ENCODE measurements at regions not wholly inside any gene's neighbourhood (a gene's known extent, or its start where the extent isn't known, plus 50 kb on each side); places are given as distances from the start of the nearest gene placed in this dataset.

DNA sequence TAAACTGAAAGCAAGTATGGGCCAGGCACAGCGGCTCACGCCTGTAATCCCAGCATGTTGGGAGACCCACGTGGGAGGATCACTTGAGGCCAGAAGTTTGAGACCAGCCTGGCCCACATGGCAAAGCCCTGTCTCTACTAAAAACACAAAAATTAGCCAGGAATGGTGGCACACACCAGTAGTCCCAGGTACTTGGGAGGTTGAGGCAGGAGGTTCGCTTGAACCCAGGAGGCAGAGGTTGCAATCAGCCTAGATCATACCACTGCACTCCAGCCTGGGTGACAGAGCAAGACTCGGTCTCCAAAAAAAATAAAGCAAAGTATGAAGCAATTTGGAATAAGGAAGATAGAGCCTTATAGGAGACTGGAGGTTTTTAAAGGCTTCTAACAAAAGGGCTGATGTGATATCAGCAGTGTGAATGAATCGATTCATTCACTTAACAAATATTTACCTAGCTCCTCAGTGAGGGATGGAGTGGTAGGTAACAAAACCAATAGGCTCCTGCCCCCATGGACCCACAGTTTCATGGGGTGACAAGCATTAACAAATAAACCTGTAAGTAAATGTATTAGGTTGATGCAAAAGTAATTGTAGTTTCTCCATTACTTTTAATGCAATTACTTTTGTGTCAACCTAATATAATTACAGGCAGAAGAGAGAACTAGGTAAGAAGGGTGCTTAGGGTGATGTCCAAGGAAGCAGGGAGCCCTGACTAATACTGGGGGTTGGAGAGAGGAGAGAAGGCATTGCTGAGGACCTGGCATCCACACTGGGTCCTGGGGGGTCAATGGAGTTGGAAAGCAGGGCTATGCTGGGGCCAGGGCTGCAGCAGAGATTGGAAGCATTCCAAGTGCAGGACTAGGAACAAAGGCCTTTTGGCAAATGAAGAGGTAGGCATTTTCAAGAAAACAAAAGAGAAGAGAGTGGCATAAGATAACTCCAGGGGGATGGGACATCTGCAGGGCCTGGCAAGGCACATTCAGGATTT, 195.4 kb upstream of the ARL4C start:
- ATAC-seq: no peak

DNA sequence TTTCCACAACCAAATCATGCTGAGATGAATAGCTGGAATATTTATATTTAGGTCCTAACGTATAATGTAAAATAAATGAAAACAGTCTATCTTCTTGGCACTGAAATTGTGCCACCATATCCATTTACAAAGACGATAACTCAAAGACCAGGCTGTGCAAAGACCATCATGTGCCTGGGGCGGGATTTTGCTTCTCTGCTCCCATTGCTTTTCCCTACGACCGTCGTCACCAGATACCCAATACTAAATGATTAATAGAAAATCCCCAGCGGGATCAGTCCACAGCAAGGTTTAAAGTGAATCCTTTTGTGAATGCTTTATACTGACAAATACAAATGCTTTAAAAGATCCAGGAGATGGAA, 194.3 kb upstream of the ARL4C start:
- ATAC-seq: no peak

- no peak for ATAC-seq
Observed at GRCh38 chr2:234690569-234691213, 193.8 kb upstream of the ARL4C start.

DNA sequence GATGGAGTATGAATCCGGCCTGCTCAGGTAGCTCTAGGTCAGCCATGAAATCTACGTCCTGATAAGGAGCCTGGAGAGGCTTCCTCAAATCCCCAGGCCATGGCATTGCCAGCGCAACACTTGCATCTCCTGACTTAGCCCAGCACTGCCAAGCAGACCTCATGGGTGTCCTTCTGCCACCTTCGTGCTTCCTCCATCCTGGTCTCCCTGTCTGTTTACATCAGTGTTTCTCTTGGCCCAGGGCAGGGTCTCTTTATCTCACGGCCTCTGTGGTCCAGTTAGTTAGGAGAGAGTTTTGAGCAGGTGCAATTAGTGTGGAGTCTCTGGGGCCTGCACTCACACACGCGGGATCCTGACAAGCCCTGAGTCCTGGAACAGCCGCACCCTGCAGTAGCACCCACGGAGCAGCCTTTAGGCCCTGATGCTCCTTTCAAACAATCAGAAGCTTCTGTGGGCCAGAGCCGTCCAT, 193.1 kb upstream of the ARL4C start:
- ATAC-seq: no peak

DNA sequence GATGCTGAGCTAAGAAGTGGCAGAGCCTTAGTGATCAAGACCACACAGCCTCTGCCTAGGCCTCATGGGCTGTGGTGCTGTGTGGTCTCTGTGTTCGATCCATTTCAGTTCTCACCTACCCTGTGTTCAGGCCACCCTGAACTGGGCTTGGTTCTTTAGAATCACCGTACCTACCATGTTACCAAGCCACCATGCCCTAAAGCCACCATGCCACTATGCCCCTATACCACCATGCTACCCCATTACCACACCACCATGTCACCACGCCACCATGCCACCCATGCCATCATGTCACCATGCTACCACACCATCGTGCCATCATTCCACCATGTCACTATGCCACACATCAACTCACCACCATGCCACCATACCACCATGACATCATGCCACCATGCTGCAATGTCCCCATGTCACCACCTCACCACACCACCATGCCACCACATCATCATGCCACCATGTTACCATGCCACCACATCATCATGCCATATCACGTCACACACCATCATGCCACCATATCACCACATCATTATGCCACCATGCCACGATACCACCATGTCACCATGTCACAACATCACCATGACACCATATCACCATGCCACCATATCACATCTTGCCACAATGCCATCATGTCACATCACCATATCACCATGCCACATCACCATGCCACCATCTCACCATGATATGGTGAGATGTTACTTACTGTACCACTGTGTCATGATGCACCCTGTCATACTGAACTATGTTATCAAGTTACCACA, 191.0 kb upstream of the ARL4C start:
- ATAC-seq: no peak

GRCh38 chr2:234686088-234686890, 189.4 kb upstream of the ARL4C start:
- no peak for ATAC-seq

- ATAC-seq: no peak
Observed at GRCh38 chr2:234684466-234684865, 187.6 kb upstream of the ARL4C start.

GRCh38 chr2:234683950-234684349, 187.1 kb upstream of the ARL4C start:
- no peak for ATAC-seq

DNA sequence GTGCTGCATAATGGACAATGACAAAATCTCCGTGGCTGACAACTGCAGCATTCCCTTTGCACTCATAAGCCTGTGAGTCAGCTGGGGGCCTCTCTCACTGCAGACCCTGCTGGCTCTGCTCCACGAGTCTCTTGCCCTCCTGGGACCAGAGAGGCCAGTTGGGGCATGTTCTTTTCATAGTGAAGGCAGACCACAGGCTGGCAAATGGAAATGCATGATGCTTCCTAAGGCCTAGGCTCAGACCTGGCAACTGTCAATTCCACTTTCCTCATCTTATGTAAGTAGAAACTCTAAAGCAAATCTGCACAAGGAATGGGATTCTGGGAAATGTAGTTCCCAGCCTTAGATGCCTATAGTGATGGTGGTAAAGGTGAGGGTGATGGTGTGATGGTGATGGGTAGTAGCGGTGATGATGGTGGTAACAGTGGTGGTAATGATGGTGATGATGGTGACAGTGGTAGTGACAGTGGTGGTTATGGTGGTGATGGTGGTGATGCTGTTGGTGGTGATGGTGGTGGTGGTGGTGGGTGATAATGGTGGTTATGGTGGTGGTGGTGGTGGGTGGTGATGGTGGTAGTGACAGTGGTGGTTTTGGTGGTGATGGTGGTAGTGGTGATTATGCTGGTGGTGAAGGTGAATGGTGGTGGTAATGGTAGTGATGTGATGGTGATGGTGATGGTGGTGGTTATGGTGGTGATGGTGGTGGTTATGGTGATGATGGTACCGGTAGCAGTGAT, 185.8 kb upstream of the ARL4C start:
- ATAC-seq: no peak

- ATAC-seq: no peak
Observed at GRCh38 chr2:234680688-234681619, 184.1 kb upstream of the ARL4C start.

GRCh38 chr2:234679741-234680687, 183.1 kb upstream of the ARL4C start:
- ATAC-seq: no peak

DNA sequence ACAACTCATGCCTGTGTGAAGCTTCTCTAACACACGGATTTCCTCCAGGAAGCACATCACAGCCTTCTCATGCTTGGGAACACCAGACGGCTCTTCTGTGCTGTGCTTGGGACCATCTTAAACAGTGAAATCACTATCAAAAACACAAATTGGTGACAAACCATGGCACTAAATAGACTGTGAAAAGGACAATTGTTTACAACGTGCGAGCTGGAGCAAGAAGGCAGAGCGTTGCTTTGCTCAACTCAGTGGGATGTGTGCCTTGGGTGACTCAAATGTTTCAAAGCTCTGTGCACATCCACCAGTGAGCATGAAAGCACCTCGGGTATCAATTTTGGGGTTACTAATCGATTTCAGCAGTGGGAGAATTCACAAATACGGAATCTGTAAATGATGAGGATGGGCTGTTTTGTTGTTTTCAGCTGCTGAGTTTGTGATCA, 182.4 kb upstream of the ARL4C start:
- no peak for ATAC-seq

GRCh38 chr2:234678711-234679110, 181.8 kb upstream of the ARL4C start:
- no peak for ATAC-seq

DNA sequence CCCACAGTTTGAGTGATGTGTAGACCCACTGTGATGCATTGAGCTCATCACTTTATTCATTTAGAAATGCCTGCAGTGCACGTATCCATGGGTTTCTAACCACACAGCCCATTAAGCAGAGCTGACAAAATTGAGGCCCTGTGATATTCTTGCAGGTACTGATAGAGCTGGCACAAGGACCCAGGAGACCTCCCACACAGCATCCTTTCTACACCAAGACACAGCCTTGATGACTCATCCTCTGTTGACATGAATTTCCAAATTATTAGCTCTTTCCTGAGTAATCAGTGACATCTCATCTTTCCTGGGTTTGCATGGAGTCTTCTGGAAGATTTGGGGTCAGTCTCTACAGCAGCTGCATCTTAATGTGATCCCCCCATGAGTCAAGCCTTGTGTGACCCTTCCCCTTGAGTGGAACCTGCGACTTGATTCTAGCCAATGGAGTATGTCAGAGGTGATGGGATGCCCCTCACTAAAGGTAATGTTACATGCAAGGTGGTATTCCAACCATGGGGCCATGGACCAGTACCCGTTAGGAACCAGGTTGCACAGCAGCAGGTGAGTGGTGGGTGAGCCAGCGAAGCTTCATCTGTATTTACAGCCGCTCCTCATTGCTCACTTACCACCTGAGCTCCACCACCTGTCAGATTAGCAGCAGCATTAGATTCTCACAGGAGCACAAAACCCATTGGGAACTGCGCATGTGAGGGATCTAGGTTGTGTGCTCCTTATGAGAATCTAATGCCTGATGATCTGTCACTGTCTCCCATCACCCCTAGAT, 181.1 kb upstream of the ARL4C start:
- no peak for ATAC-seq

GRCh38 chr2:234676783-234677450, 180.0 kb upstream of the ARL4C start:
- no peak for ATAC-seq

DNA sequence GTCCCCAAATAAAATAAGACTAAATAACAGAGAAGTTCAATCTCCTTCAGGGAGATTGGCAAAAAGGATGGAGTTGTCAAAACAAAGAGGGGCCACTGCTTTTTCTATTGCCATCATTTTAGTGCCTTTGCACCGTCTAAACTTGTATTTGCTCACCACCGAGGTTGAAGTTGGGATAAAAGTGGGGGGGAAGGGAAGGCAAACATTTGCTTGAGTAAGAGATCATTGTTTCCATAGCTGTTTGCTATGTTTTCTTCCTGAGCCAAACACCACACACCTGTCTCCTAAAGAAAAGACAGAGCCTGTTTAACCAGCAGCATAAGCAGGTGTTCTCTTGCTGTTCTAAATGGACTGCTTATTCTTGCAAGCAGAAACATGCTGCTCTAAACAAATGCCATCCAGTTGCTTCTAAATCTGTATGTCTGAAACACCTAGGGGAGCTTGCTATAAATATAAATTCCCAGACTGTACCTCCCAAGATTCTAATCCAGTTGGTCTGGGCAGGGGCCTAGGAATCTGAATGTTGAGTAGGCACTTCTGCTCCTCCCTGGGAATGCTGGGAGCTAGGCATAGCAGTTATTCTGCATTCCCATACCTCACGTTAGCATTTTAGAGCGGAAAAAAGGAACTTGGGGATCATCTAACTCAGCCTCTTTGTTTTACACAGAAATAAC, 179.4 kb upstream of the ARL4C start:
- no peak for ATAC-seq

- ATAC-seq: no peak
Observed at GRCh38 chr2:234674781-234675201, 177.9 kb upstream of the ARL4C start.

All from activated CD4-positive, CD25-positive, alpha-beta regulatory T cell treated with anti-CD3 and anti-CD28 coated beads, Interleukin-2, amount 50 U/mL, for 24 hours (primary cell).